ENCODE measurements at regions not wholly inside any gene's neighbourhood (a gene's known extent, or its start where the extent isn't known, plus 50 kb on each side); places are given as distances from the start of the nearest gene placed in this dataset.

GRCh38 chr13:106996867-106997618 is 429.1 kb upstream of the ARGLU1 start:
- no peak for DNase-seq

GRCh38 chr13:106990594-106990993 is 422.7 kb upstream of the ARGLU1 start:
- no peak for DNase-seq

- DNase-seq = no peak
Observed at GRCh38 chr13:106989876-106990275, 421.9 kb upstream of the ARGLU1 start.

- no peak for DNase-seq
Observed at GRCh38 chr13:106987427-106987785, 419.5 kb upstream of the ARGLU1 start.

GRCh38 chr13:106986687-106987426 is 418.9 kb upstream of the ARGLU1 start:
- no peak for DNase-seq

- no peak for DNase-seq
Observed at GRCh38 chr13:106986033-106986484, 418.1 kb upstream of the ARGLU1 start.

GRCh38 chr13:106985481-106985880 is 417.5 kb upstream of the ARGLU1 start:
- DNase-seq = no peak

GRCh38 chr13:106981051-106981450 is 413.1 kb upstream of the ARGLU1 start:
- no peak for DNase-seq

GRCh38 chr13:106967391-106967790 is 399.5 kb upstream of the ARGLU1 start:
- DNase-seq = no peak

- no peak for DNase-seq
Observed at GRCh38 chr13:106963151-106963550, 395.2 kb upstream of the ARGLU1 start.

GRCh38 chr13:106961651-106962050 is 393.7 kb upstream of the ARGLU1 start:
- no peak for DNase-seq

- no peak for DNase-seq
Observed at GRCh38 chr13:106961216-106961615, 393.3 kb upstream of the ARGLU1 start.

- no peak for DNase-seq
Observed at GRCh38 chr13:106958621-106959048, 390.7 kb upstream of the ARGLU1 start.

GRCh38 chr13:106942563-106942962 is 374.6 kb upstream of the ARGLU1 start:
- DNase-seq = no peak

GRCh38 chr13:106941779-106942178 is 373.8 kb upstream of the ARGLU1 start:
- no peak for DNase-seq

- DNase-seq = no peak
Observed at GRCh38 chr13:106927421-106927820, 359.5 kb upstream of the ARGLU1 start.

- no peak for DNase-seq
Observed at GRCh38 chr13:106922384-106922783, 354.4 kb upstream of the ARGLU1 start.

- DNase-seq = no peak
Observed at GRCh38 chr13:106919638-106920037, 351.7 kb upstream of the ARGLU1 start.

- DNase-seq = no peak
Observed at GRCh38 chr13:106919133-106919532, 351.2 kb upstream of the ARGLU1 start.

- no peak for DNase-seq
Observed at GRCh38 chr13:106918557-106918860, 350.6 kb upstream of the ARGLU1 start.

GRCh38 chr13:106917673-106918556 is 350.0 kb upstream of the ARGLU1 start:
- DNase-seq = peak; percentile 71

GRCh38 chr13:106917024-106917571 is 349.2 kb upstream of the ARGLU1 start:
- DNase-seq = no peak

GRCh38 chr13:106916329-106916976 is 348.5 kb upstream of the ARGLU1 start:
- no peak for DNase-seq

All from stimulated activated CD4-positive, alpha-beta T cell treated with anti-CD3 and anti-CD28 coated beads, Interleukin-4, amount 100 ng/mL, for 1 hour (primary cell).